Loucy (cell line): ENCODE measurements at regions not wholly inside any gene's neighbourhood (a gene's known extent, or its start where the extent isn't known, plus 50 kb on each side); places are given as distances from the start of the nearest gene placed in this dataset.

Experiments used
- H2AFZ ChIP-seq: fragments of 200-600 bp; sonication (generic); 2 replicates; pipeline ENCODE4 v1.6.0; 2016; ENCODE audit warnings: antibody characterized with exemption, mild to moderate bottlenecking, low read length, moderate library complexity
- H3F3A ChIP-seq: fragments of 200-600 bp; 2 replicates; pipeline ENCODE4 v1.6.0; 2016; ENCODE audit warnings: antibody characterized with exemption, low read depth, mild to moderate bottlenecking
- H3K27me3 ChIP-seq: fragments of 200-600 bp; sonication (generic); 2 replicates; pipeline ENCODE4 v1.6.1; 2014; ENCODE audit warnings: low read length, mild to moderate bottlenecking; ENCODE audit not compliant: insufficient read depth, poor library complexity, severe bottlenecking
- H3K36me3 ChIP-seq: fragments of 200-600 bp; sonication (generic); 2 replicates; pipeline ENCODE4 v1.6.1; 2016; ENCODE audit warnings: low read length; ENCODE audit not compliant: insufficient read depth
- H3K4me1 ChIP-seq: fragments of 200-600 bp; sonication (generic); 2 replicates; pipeline ENCODE4 v1.5.1; 2014; ENCODE audit warnings: low read length, mild to moderate bottlenecking; ENCODE audit not compliant: insufficient read depth, poor library complexity, severe bottlenecking
- H3K4me2 ChIP-seq: fragments of 200-600 bp; sonication (generic); 2 replicates; pipeline ENCODE4 v1.6.0; 2014; ENCODE audit warnings: antibody characterized with exemption, low read length, low read depth, mild to moderate bottlenecking; ENCODE audit not compliant: poor library complexity, severe bottlenecking
- H3K4me3 ChIP-seq: fragments of 200-600 bp; sonication (generic); 2 replicates; pipeline ENCODE4 v1.5.1; 2014; ENCODE audit warnings: low read length, mild to moderate bottlenecking, mixed read lengths; ENCODE audit not compliant: poor library complexity, severe bottlenecking
- H3K79me2 ChIP-seq: fragments of 200-600 bp; sonication (generic); 2 replicates; pipeline ENCODE4 v1.6.1; 2014; ENCODE audit warnings: low read length; ENCODE audit not compliant: insufficient read depth
- H3K9ac ChIP-seq: fragments of 200-600 bp; sonication (generic); 2 replicates; pipeline ENCODE4 v1.6.0; 2014; ENCODE audit warnings: mild to moderate bottlenecking, low read depth, low read length, moderate library complexity; ENCODE audit not compliant: poor library complexity, severe bottlenecking
- H3K9me2 ChIP-seq: fragments of 200-600 bp; sonication (generic); replicated peaks from 2 replicates; pipeline ENCODE4 v1.6.1; 2016; ENCODE audit warnings: low read depth, low read length, mixed read lengths
- H3K9me3 ChIP-seq: fragments of 200-600 bp; sonication (generic); 2 replicates; pipeline ENCODE4 v1.6.1; 2014; ENCODE audit warnings: mild to moderate bottlenecking, antibody characterized with exemption, low read length, low read depth; ENCODE audit not compliant: insufficient read depth
- H4K20me1 ChIP-seq: fragments of 200-600 bp; sonication (generic); 2 replicates; pipeline ENCODE4 v1.6.0; 2014; ENCODE audit warnings: antibody characterized with exemption, low read length, mild to moderate bottlenecking; ENCODE audit not compliant: insufficient read depth, poor library complexity, severe bottlenecking
- EZH2phosphoT487 ChIP-seq: fragments of 200-600 bp; IDR thresholded peaks from 2 replicates; pipeline ENCODE4 v1.6.1; 2018; ENCODE audit warnings: antibody characterized with exemption, mild to moderate bottlenecking, moderate library complexity, borderline replicate concordance
- TF ChIP-seq, protein P1 (sequence below): fragments of 200-600 bp; sonication (generic); conservative IDR thresholded peaks from 2 replicates; pipeline ENCODE4 v1.5.1; 2014; ENCODE audit warnings: mild to moderate bottlenecking, antibody characterized with exemption, low read length

DNA sequence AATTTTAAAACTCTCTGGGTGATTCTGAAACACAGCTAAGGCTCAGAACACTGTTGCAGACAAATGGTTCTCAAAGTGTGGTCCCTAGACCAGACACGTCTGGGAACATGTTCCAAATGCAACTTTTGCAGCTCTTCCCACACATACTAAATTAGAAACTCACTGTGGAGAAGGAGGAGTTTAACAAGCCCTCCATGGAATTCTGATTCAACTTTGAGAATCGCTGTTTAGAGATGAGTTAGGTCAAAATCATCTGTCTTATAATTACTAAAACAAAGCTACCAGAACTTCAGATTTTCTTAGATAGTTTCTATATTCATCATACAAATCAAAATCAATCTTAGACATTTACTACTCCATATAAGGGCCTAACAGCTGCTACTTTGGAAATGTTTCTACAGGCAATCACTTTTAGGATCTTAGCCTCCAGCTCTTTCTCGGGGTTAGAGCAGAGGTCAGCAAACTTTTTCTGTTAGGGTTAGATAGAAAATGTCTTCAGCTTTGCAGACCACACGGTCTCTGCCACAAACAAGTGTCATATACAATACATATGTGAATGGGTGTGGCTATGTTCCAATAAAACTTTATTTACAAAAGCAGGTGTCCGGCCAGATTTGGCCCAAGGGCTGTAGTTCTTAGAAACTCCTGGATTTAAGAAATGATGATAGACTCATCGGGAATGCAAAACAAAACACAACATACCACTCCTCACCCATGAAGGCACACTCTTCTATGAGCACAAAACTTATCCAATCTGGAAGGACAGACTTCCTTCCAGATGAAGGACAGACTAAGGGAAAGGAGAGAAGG, 50.0 kb upstream of the ARHGAP18 start:
- Histone ChIP-seq H3K4me1 (no peaks in the 10 kb centered on the region), H2AFZ (no peak overlapping the region), H3K4me3 (no peak overlapping the region), H3K9me2 (no peaks in the 10 kb centered on the region), H3K9ac (no peak overlapping the region), H3K27me3 (no peaks in the 10 kb centered on the region), H3K79me2 (no peaks in the 10 kb centered on the region), H3K4me2 (no peak overlapping the region), H3K36me3 (no peaks in the 10 kb centered on the region), H4K20me1 (no peaks in the 10 kb centered on the region), H3F3A (no peaks in the 10 kb centered on the region), H3K9me3 (no peaks in the 10 kb centered on the region)
- TF ChIP-seq, protein P1, sequence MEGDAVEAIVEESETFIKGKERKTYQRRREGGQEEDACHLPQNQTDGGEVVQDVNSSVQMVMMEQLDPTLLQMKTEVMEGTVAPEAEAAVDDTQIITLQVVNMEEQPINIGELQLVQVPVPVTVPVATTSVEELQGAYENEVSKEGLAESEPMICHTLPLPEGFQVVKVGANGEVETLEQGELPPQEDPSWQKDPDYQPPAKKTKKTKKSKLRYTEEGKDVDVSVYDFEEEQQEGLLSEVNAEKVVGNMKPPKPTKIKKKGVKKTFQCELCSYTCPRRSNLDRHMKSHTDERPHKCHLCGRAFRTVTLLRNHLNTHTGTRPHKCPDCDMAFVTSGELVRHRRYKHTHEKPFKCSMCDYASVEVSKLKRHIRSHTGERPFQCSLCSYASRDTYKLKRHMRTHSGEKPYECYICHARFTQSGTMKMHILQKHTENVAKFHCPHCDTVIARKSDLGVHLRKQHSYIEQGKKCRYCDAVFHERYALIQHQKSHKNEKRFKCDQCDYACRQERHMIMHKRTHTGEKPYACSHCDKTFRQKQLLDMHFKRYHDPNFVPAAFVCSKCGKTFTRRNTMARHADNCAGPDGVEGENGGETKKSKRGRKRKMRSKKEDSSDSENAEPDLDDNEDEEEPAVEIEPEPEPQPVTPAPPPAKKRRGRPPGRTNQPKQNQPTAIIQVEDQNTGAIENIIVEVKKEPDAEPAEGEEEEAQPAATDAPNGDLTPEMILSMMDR: no peak
- TF ChIP-seq EZH2phosphoT487: no peak
